HUES64 (cell line): ENCODE measurements at regions not wholly inside any gene's neighbourhood (a gene's known extent, or its start where the extent isn't known, plus 50 kb on each side); places are given as distances from the start of the nearest gene placed in this dataset.

ENCODE experiments used
- H3K27ac ChIP-seq: 2 replicates; pipeline ENCODE4 v1.7.0; 2013; ENCODE audit warnings: low read depth, low read length, inconsistent platforms
- H3K27me3 ChIP-seq: 2 replicates; pipeline ENCODE4 v1.6.1; 2013; ENCODE audit warnings: mild to moderate bottlenecking, low read length; ENCODE audit not compliant: insufficient read depth
- H3K36me3 ChIP-seq: 2 replicates; pipeline ENCODE4 v1.6.1; 2013; ENCODE audit warnings: mild to moderate bottlenecking, low read length; ENCODE audit not compliant: insufficient read depth
- H3K4me1 ChIP-seq: 2 replicates; pipeline ENCODE4 v1.6.1; 2013; ENCODE audit warnings: mild to moderate bottlenecking, low read length, moderate library complexity; ENCODE audit not compliant: insufficient read depth
- H3K4me3 ChIP-seq: 2 replicates; pipeline ENCODE4 v1.5.1; 2013; ENCODE audit warnings: mild to moderate bottlenecking, low read length, moderate library complexity
- H3K9ac ChIP-seq: 2 replicates; pipeline ENCODE4 v1.6.1; 2013; ENCODE audit warnings: mild to moderate bottlenecking, low read depth, low read length
- H3K9me3 ChIP-seq: 2 replicates; pipeline ENCODE4 v1.6.1; 2013; ENCODE audit warnings: low read depth, low read length; ENCODE audit not compliant: insufficient read depth
- WGBS: fragments of 150-250, 120-280 bp; methylation state at CpG from one replicate; pipeline ENCODE4 v1.1.7; 2013; ENCODE audit warnings: missing lambda C conversion rate; 5-methylcytosine and 5-hydroxymethylcytosine counted together

DNA sequence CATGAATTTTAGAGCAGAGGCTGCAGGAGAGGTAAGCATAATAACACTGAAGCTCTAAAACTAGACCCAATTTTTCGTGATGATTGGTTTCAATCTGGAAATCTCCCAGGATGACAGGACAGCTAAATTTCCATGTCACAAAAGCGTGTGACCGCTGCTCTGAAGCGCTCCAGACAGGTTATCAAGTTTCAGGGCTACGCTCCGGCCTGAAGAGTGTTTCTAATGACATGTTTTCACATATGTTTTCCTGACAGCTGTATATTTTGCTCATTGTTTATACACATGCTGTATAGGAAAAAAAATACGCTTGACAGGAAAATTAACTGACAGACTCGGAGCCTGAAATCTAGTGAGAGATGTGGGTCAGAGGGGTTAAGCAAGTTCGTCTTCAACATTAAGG is 219.8 kb upstream of the BMPER start:
- Histone ChIP-seq H3K9me3 (no peaks in the 10 kb centered on the region), H3K36me3 (no peaks in the 10 kb centered on the region), H3K4me1 (no peaks in the 10 kb centered on the region), H3K27ac (no peak overlapping the region), H3K27me3 (no peaks in the 10 kb centered on the region), H3K9ac (no peak overlapping the region), H3K4me3 (no peak overlapping the region)
- 95% methylated on average over 9 of the region's 9 CpGs for WGBS

GRCh38 chr7:33685981-33686683 is 219.2 kb upstream of the BMPER start:
- no peak overlapping the region for H3K27ac ChIP-seq
- H3K36me3 ChIP-seq, result no peaks in the 10 kb centered on the region
- 94% methylated on average over 17 of the region's 17 CpGs for WGBS
- H3K27me3 ChIP-seq, result no peaks in the 10 kb centered on the region
- H3K9me3 ChIP-seq, result no peaks in the 10 kb centered on the region
- H3K4me3 ChIP-seq, result no peak overlapping the region
- no peak overlapping the region for H3K9ac ChIP-seq
- no peaks in the 10 kb centered on the region for H3K4me1 ChIP-seq

GRCh38 chr7:33687625-33688024 is 217.7 kb upstream of the BMPER start:
- H3K36me3 ChIP-seq, result no peaks in the 10 kb centered on the region
- WGBS, result 98% methylated on average over 2 of the region's 3 CpGs
- no peak overlapping the region for H3K4me3 ChIP-seq
- no peaks in the 10 kb centered on the region for H3K9me3 ChIP-seq
- no peak overlapping the region for H3K27ac ChIP-seq
- H3K27me3 ChIP-seq, result no peaks in the 10 kb centered on the region
- no peaks in the 10 kb centered on the region for H3K4me1 ChIP-seq
- H3K9ac ChIP-seq, result no peak overlapping the region

GRCh38 chr7:33691180-33691579 is 214.2 kb upstream of the BMPER start:
- no peaks in the 10 kb centered on the region for H3K9me3 ChIP-seq

DNA sequence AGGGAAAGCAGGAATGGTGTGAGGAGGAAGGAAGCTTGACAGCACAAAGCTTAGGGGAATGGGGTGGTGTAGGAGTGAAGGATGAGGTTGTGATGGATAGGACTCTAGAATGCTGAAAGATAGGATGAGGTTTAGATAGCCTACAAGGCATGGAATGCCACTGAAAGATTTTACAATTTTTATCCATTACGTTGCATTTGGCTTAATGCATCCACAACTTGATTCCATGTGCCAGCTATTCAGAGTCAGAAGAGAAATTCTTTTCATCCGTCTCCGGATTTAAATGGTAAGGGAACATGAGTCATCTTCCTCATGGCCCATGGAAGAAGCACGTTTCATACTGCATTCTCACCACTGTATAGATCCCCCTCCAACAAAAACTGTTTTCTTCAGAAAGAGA is 212.4 kb upstream of the BMPER start:
- Histone ChIP-seq H3K4me3 (no peak overlapping the region), H3K9ac (no peak overlapping the region), H3K9me3 (no peaks in the 10 kb centered on the region), H3K4me1 (no peaks in the 10 kb centered on the region), H3K27ac (no peak overlapping the region), H3K36me3 (no peaks in the 10 kb centered on the region), H3K27me3 (no peaks in the 10 kb centered on the region)
- 92% methylated on average over 4 of the region's 4 CpGs for WGBS

More at GRCh38 chr7:33691180-33691579, 214.2 kb upstream of the BMPER start:
- Histone ChIP-seq H3K36me3 (no peaks in the 10 kb centered on the region), H3K27me3 (no peaks in the 10 kb centered on the region), H3K4me1 (no peaks in the 10 kb centered on the region), H3K4me3 (no peak overlapping the region), H3K9ac (no peak overlapping the region), H3K27ac (no peak overlapping the region)

- H3K4me1 ChIP-seq, result no peaks in the 10 kb centered on the region
- no peak overlapping the region for H3K9ac ChIP-seq
- 100% methylated on average over 2 of the region's 2 CpGs for WGBS
- no peaks in the 10 kb centered on the region for H3K36me3 ChIP-seq
- H3K27me3 ChIP-seq, result no peaks in the 10 kb centered on the region
- no peak overlapping the region for H3K27ac ChIP-seq
- no peaks in the 10 kb centered on the region for H3K9me3 ChIP-seq
- H3K4me3 ChIP-seq, result no peak overlapping the region
Measured at GRCh38 chr7:33694006-33694405, 211.3 kb upstream of the BMPER start.

DNA sequence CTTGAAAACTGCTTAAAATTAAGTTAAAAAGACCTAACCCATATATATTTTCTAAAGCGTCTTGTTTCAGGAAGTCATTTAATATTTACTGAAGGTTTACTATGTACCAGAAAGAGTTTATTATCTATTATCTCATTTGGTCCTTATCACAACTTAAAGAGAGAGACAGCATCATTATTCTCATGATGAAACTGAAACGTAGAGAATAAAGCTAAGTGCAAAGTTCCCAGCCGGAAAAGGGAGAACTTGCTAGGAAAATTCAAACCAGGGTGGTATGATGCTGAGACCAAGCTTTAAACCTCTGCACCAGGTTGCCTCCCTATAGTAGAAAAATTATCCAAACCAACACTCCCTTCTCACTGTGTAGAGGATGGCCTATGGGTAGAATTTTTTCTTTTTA is 207.7 kb upstream of the BMPER start:
- H3K27me3 ChIP-seq, result no peaks in the 10 kb centered on the region

GRCh38 chr7:33698041-33698440 is 207.3 kb upstream of the BMPER start:
- Histone ChIP-seq H3K9me3 (peaks cover 5% of the 10 kb centered on the region; the same call in 1 of the 2 replicates), H3K4me3 (no peak overlapping the region), H3K4me1 (no peaks in the 10 kb centered on the region), H3K9ac (no peak overlapping the region), H3K27ac (no peak overlapping the region), H3K27me3 (peaks cover under 1% of the 10 kb centered on the region; the same call in 1 of the 2 replicates), H3K36me3 (no peaks in the 10 kb centered on the region)
- 93% methylated on average over 7 of the region's 7 CpGs for WGBS

More for the DNA sequence above, 207.7 kb upstream of the BMPER start:
- H3K9ac ChIP-seq, result no peak overlapping the region
- H3K4me1 ChIP-seq, result no peaks in the 10 kb centered on the region
- no peak overlapping the region for H3K4me3 ChIP-seq
- 93% methylated on average over 2 of the region's 3 CpGs for WGBS
- no peak overlapping the region for H3K27ac ChIP-seq
- H3K36me3 ChIP-seq, result no peaks in the 10 kb centered on the region
- peaks cover 5% of the 10 kb centered on the region; the same call in 1 of the 2 replicates for H3K9me3 ChIP-seq

DNA sequence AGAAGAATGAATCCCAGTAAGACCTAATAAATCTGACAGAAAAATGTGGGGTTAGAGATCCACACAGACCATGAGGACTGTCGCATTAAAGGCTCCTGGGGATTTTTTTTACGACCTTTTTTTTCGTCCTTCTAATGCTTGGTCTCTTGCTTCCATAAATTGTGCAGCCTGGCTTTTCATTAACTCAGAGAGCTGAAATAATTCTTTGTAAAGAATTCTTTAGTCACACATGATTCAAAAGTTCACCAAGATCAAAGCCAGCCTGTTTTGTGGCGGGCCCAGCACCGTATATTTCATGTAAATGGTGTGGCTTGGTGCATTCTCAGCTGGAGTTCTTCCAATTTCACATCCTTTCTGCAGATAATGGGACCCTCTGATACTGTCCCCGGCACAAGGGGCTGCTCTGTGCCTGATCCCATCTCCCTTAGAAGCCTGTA is 206.6 kb upstream of the BMPER start:
- Histone ChIP-seq H3K9me3 (peaks cover 5% of the 10 kb centered on the region; the same call in 1 of the 2 replicates), H3K9ac (no peak overlapping the region), H3K36me3 (no peaks in the 10 kb centered on the region), H3K27ac (no peak overlapping the region), H3K27me3 (peaks cover 7% of the 10 kb centered on the region), H3K4me1 (no peaks in the 10 kb centered on the region), H3K4me3 (no peak overlapping the region)
- WGBS, result 89% methylated on average over 6 of the region's 6 CpGs

- Histone ChIP-seq H3K27ac (no peak overlapping the region), H3K4me3 (no peak overlapping the region), H3K4me1 (peaks cover 12% of the 10 kb centered on the region), H3K9ac (no peak overlapping the region), H3K36me3 (no peaks in the 10 kb centered on the region), H3K27me3 (peaks cover 21% of the 10 kb centered on the region), H3K9me3 (peaks cover 5% of the 10 kb centered on the region; the same call in 1 of the 2 replicates)
- 85% methylated on average over 11 of the region's 11 CpGs for WGBS
Measured at GRCh38 chr7:33700001-33700899, 205.1 kb upstream of the BMPER start.

GRCh38 chr7:33701189-33701740 is 204.1 kb upstream of the BMPER start:
- H3K27me3 ChIP-seq, result peaks cover 25% of the 10 kb centered on the region
- peaks cover 5% of the 10 kb centered on the region; the same call in 1 of the 2 replicates for H3K9me3 ChIP-seq
- H3K4me1 ChIP-seq, result peaks cover 22% of the 10 kb centered on the region
- H3K36me3 ChIP-seq, result no peaks in the 10 kb centered on the region
- H3K4me3 ChIP-seq, result no peak overlapping the region
- H3K9ac ChIP-seq, result no peak overlapping the region
- 87% methylated on average over 7 of the region's 7 CpGs for WGBS
- no peak overlapping the region for H3K27ac ChIP-seq
